ENCODE measurements at regions not wholly inside any gene's neighbourhood (a gene's known extent, or its start where the extent isn't known, plus 50 kb on each side); places are given as distances from the start of the nearest gene placed in this dataset.
"Not testable (repeated sequence)": the region's sequence is repeated elsewhere in the genome, so short reads cannot be mapped to it uniquely, and the experiment has no call there.

DNA sequence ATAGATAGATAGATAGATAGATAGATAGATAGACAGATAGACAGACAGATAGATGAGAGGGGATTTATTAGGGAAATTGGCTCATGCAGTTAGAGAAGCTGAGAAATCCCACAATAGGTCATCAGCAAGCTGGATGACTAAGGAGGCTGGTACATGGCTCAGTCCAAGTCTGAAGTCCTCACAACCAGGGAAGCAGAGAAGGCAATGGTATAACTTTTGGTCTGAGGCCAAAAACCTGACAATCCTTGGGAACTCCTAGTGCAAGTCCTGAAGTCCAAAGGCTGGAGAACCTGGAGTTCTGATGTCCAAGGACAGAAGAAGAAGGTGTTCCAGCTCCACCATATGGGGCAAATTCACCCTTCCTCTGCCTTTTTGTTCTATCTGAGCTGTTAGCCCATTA lies 517.6 kb upstream of the ATP2B1 start:
- no peak overlapping the region for H3K4me3 Mint-ChIP-seq
- TF ChIP-seq, protein P1, sequence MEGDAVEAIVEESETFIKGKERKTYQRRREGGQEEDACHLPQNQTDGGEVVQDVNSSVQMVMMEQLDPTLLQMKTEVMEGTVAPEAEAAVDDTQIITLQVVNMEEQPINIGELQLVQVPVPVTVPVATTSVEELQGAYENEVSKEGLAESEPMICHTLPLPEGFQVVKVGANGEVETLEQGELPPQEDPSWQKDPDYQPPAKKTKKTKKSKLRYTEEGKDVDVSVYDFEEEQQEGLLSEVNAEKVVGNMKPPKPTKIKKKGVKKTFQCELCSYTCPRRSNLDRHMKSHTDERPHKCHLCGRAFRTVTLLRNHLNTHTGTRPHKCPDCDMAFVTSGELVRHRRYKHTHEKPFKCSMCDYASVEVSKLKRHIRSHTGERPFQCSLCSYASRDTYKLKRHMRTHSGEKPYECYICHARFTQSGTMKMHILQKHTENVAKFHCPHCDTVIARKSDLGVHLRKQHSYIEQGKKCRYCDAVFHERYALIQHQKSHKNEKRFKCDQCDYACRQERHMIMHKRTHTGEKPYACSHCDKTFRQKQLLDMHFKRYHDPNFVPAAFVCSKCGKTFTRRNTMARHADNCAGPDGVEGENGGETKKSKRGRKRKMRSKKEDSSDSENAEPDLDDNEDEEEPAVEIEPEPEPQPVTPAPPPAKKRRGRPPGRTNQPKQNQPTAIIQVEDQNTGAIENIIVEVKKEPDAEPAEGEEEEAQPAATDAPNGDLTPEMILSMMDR (IDR thresholded peaks at IDR 0.05; ENCODE audit: unreplicated experiment), result no peak
- peaks cover 18% of the 10 kb centered on the region for H3K9me3 Mint-ChIP-seq

DNA sequence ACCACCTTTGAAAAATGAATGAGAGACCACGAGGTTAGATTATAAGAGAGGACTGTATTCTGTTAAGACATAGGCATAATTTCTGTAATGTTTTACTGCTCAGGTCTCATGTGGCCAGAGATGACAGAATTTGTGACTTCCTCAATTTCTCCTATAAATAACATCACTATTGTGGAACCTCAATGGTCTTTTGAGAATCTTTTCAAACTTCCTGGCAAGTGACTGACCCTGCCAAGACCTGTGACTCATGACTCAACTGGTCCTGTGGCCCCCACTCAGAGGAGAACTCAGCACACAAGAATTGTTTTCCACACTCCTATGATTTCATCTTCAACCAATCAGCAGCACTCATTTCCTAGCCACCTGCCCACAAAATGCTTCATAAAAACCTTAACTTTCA lies 508.2 kb upstream of the ATP2B1 start:
- Mint-ChIP-seq H3K27ac (no peak overlapping the region), H3K27me3 (ENCODE audit: low read depth) (no peaks in the 10 kb centered on the region), H3K4me3 (no peak overlapping the region), H3K4me1 (peaks cover 5% of the 10 kb centered on the region), H3K36me3 (no peaks in the 10 kb centered on the region), H3K9me3 (peaks cover 11% of the 10 kb centered on the region)
- TF ChIP-seq, protein P1 (IDR thresholded peaks at IDR 0.05; ENCODE audit: unreplicated experiment), result no peak
- DNase-seq (ENCODE audit: low spot score in 2 of 2, unreplicated experiment in 2 of 2), result no peak

More for the DNA sequence above, 517.6 kb upstream of the ATP2B1 start:
- no peak overlapping the region for H3K27ac Mint-ChIP-seq
- DNase-seq (ENCODE audit: low spot score in 2 of 2, unreplicated experiment in 2 of 2), result no peak
- no peaks in the 10 kb centered on the region for H3K27me3 Mint-ChIP-seq (ENCODE audit: low read depth)
- H3K36me3 Mint-ChIP-seq, result no peaks in the 10 kb centered on the region
- H3K4me1 Mint-ChIP-seq, result peaks cover 34% of the 10 kb centered on the region

DNA sequence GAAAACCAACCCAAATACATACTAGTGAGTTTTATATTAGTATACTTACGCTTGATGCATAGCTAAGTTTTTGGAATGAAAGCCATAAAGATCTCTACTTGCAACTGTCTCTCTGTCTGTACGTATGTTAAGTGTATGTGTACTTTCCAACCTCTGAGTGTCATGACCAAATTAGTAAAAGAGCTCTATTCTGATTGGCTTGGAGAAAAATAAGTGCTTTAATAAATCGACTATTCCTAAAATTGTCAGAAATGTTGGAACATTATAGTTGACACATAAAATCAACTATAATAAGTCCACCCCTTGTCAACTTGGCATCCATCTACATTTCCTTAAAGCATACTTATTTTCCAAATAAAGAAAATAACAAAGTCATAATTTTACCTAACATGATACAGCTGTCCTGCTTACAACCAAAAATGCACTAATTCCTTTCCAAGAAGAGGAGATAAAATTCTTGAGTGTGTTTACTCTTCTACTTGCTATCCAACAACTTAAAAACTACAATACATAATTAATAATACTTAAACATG lies 507.4 kb upstream of the ATP2B1 start:
- Mint-ChIP-seq H3K36me3 (no peaks in the 10 kb centered on the region), H3K9me3 (peaks cover 8% of the 10 kb centered on the region), H3K27me3 (ENCODE audit: low read depth) (no peaks in the 10 kb centered on the region), H3K4me1 (peaks cover 5% of the 10 kb centered on the region), H3K4me3 (no peak overlapping the region), H3K27ac (no peak overlapping the region)
- TF ChIP-seq, protein P1 (IDR thresholded peaks at IDR 0.05; ENCODE audit: unreplicated experiment), result no peak
- no peak for DNase-seq (ENCODE audit: low spot score in 2 of 2, unreplicated experiment in 2 of 2)

DNA sequence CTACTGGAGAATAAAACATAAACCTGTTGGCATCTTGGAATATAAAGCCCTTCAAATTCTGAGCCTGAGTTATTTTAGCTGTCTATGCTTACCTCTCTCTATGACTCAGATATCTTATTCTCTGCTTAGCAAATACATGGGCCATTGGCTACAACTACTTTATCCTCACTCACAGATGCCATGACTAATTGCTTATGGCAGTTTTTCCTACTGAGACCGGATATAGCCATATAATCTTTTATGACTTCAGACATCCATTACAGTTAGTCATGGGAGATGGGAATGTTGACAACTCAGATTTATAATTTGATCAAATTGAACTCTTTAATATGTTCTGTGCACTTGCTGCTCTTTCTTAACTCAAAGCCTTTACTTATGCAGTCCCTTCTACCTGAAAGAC lies 502.4 kb upstream of the ATP2B1 start:
- Mint-ChIP-seq H3K9me3 (peaks cover 35% of the 10 kb centered on the region), H3K4me1 (peaks cover 2% of the 10 kb centered on the region), H3K27me3 (ENCODE audit: low read depth) (no peaks in the 10 kb centered on the region), H3K27ac (no peak overlapping the region), H3K4me3 (no peak overlapping the region), H3K36me3 (peaks cover 17% of the 10 kb centered on the region)
- TF ChIP-seq, protein P1 (IDR thresholded peaks at IDR 0.05; ENCODE audit: unreplicated experiment), result no peak
- DNase-seq (ENCODE audit: low spot score in 2 of 2, unreplicated experiment in 2 of 2), result no peak

DNA sequence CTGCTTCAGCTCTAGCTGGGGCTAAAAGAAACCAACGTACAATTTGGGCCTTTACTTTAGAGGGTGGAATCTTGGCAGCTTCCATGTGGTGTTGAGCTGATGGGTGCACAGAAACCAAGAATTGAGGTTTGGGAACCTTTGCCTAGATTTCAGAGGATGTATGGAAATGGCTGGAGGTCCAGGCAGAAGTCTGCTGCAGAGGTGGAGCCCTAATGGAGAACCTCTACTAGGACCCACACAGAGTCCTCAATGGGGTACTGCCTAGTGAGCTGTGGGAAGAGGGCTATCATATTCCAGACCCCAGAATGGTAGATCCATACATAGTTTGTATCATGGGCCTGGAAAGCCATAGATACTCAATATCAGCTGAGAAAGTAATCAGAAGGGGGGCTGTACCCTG lies 500.4 kb upstream of the ATP2B1 start:
- DNase-seq (ENCODE audit: low spot score in 2 of 2, unreplicated experiment in 2 of 2), result no peak
- Mint-ChIP-seq H3K36me3 (peaks cover 17% of the 10 kb centered on the region), H3K27me3 (ENCODE audit: low read depth) (no peaks in the 10 kb centered on the region), H3K4me3 (no peak overlapping the region), H3K27ac (no peak overlapping the region), H3K9me3 (peaks cover 35% of the 10 kb centered on the region), H3K4me1 (peaks cover 6% of the 10 kb centered on the region)
- TF ChIP-seq, protein P1 (IDR thresholded peaks at IDR 0.05; ENCODE audit: unreplicated experiment), result no peak

DNA sequence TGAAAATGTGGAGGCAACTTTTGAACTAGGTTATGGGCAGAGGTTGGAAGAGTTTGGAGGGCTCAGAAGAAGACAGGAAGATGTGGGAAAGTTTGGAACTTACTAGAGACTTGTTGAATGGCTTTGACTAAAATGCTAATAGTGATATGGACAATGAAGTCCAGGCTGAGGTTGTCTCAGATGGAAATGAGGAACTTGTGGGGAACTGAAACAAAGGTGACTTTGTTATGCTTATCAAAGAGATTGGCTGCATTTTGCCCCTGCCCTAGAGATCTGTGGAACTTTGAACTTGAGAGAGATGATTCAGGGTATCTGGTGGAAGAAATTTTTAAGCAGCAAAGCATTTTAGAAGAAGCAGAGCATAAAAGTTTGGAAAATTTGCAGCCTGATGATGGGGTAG lies 499.7 kb upstream of the ATP2B1 start:
- Mint-ChIP-seq H3K36me3 (peaks cover 22% of the 10 kb centered on the region), H3K4me1 (peaks cover 12% of the 10 kb centered on the region)
- H3K4me3 Mint-ChIP-seq, result not testable (repeated sequence)

More for the DNA sequence above, 499.7 kb upstream of the ATP2B1 start:
- not testable (repeated sequence) for H3K27me3 Mint-ChIP-seq (ENCODE audit: low read depth); DNase-seq (ENCODE audit: low spot score in 2 of 2, unreplicated experiment in 2 of 2); H3K27ac Mint-ChIP-seq
- H3K9me3 Mint-ChIP-seq, result peaks cover 42% of the 10 kb centered on the region

All from mesothelial cell of epicardium (in vitro differentiated cells).